GM12874 (cell line): ENCODE measurements at regions not wholly inside any gene's neighbourhood (a gene's known extent, or its start where the extent isn't known, plus 50 kb on each side); places are given as distances from the start of the nearest gene placed in this dataset.

Source experiments
- TF ChIP-seq, protein P1 (sequence below): IDR thresholded peaks from 2 replicates; pipeline ENCODE4 v1.5.1; 2011; ENCODE audit warnings: low read depth, mild to moderate bottlenecking, control low read depth, low read length, moderate library complexity; ENCODE audit not compliant: insufficient read depth

DNA sequence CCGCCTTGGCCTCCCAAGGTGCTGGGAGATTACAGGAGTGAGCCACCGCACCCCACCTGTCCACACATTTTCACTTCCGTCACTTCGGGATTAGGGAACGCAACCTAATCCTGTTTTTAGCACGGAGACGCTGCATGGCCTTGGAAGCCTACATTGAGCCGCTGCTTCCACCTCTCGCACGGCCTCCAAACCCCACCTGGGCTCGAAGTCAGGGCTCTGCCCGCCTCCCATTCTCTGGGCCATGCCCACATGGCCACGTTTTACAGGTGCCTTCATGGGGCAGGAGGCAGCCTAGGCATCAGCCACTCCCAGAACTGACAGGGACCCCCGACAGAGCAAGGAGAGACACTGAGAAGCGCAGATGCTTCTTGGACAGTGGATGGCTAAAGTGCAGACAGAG is 100.6 kb downstream of the OAT start:
- TF ChIP-seq, protein P1, sequence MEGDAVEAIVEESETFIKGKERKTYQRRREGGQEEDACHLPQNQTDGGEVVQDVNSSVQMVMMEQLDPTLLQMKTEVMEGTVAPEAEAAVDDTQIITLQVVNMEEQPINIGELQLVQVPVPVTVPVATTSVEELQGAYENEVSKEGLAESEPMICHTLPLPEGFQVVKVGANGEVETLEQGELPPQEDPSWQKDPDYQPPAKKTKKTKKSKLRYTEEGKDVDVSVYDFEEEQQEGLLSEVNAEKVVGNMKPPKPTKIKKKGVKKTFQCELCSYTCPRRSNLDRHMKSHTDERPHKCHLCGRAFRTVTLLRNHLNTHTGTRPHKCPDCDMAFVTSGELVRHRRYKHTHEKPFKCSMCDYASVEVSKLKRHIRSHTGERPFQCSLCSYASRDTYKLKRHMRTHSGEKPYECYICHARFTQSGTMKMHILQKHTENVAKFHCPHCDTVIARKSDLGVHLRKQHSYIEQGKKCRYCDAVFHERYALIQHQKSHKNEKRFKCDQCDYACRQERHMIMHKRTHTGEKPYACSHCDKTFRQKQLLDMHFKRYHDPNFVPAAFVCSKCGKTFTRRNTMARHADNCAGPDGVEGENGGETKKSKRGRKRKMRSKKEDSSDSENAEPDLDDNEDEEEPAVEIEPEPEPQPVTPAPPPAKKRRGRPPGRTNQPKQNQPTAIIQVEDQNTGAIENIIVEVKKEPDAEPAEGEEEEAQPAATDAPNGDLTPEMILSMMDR, result no peak

DNA sequence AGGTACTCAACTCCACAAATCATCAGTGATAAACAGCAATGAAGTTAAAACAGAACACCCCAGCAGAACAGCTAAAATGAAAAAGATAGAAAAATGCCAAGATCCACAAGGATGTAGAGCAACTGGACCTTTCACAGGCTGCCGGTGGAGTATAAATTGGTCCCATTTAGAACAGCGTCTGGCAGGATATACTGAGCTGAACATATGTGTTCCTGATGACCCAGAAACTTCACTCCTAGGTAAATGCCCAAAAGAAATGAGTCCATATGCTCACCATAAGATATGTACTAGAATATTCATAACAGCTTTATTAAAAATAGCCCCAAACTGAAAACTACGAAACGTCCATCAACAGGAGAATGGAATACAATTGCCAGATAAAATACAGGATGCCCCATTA is 102.4 kb downstream of the OAT start:
- TF ChIP-seq, protein P1, result no peak

DNA sequence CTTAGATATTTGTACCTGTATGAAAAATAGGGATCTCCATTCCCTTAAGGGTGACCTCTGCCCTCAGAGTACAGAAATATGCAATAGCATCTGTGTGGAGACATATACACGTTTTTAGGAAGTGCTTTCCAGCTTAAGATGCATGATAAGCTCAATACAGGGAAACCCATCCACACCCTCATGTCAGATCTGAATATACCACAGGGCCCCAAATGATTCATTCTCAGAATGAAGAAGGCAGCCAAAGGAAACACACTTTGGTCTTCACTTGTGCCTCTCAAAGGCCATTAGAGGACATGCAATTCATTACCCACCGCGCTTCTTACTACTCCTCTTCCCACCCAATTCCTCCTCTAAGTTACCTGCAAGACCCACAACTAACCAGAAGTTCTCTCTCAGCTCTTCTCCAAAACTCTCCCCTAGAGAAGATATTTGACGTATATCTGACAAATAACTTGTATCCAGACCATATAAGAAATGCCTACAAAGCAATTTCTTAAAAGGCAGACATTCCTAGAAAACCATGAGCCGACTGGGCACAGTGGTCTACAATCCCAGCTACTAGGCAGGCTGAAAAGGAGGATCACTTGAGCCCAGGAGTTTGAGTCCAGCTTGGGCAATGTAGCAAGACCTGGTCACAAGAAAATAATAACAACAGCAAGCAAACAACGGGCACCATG is 103.0 kb downstream of the OAT start:
- TF ChIP-seq, protein P1, result no peak

DNA sequence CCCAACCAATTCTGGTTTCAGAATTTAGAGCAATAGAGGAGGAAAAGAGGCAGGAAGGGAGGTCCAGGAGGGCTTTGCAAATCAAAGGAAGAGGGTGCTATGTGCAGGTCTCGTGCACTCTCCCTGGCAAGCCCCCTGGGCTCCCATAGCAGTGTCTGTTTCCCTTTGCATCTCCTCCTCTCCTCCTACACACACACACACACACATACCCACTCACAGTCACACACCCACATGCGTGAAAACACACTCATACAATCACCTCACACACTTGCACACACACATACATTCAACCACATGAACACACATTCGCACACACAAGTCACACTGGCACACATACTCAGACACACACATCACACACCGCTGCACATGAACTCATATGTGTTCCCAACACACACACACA is 105.3 kb downstream of the OAT start:
- TF ChIP-seq, protein P1, result no peak

DNA sequence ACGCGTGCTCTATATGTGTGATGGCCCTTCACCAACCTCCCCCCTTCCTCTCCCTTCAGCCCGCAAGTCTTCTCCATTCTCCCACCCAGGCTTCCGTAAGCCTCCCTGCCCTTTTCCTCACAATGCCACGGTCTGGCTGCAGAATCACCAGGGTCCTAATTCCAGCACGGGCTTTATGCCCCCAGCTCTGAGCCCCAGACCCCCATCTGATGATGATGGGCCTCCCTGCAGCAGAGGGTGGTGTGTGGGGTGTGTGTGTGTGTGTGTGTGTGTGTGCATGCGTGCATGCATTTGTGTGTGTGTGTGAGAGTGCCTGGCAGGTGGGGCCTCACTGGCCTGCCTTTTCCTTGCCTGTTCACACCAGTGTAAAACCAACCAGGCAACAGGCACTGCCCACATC is 109.9 kb downstream of the OAT start:
- TF ChIP-seq, protein P1, result no peak

DNA sequence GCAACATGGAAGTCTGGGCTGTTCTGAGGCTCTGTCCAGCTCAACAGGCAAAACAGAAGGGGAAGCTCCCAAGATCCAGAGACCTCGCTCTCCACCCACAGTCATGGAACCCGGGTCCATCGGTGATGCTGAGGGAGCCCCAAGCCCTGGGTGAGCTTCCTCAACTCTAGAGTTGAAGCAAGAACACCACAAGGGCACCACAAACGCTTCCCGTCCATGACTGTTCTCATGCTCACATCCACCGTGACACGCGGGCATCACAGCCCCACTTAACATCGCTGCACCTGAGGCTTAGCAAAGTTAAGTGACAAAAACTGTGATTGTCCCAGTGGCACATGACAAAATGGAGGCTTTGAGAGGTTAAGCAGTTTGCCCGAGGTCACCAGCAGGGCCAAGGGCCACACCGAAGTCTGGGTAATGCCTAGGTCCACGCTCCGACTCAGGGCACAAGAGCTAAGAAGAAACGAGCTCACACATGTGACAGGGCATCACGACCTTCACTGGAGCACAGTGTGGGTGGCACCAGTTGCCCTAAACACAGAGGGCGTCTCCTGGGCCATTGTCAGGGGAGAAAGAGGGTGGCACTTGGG is 110.6 kb downstream of the OAT start:
- TF ChIP-seq, protein P1, result no peak

DNA sequence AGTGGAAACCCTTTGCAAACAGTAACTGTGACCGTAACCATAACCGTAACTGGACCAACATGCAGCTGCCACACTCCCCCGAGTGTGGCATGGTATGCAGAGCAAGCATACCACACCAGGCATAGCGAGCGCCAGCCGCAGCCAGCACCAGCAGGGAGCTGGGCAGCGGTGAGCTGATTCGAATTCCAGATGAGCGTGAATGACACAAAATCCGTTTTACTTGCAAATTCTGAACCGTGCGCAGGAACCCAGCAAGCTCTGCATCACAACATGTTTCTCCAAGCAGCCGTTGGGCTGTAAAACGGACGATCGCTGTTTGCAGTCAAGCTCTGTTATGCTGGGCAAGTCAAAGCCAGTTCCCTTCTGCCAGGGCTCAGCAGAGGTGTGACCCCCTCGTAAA is 111.1 kb downstream of the OAT start:
- TF ChIP-seq, protein P1, result no peak
